Neuronal stem cell (in vitro differentiated cells): ENCODE measurements at regions not wholly inside any gene's neighbourhood (a gene's known extent, or its start where the extent isn't known, plus 50 kb on each side); places are given as distances from the start of the nearest gene placed in this dataset.

Experiments used
- DNase-seq: peaks from one replicate; pipeline ENCODE4 v3.0.0-alpha.2; 2013; ENCODE audit warnings: low spot score
- H2AFZ ChIP-seq: one replicate; pipeline ENCODE4 v1.6.1; 2013; ENCODE audit warnings: mild to moderate bottlenecking, low read length, inconsistent platforms
- H2AK5ac ChIP-seq: 2 replicates; pipeline ENCODE4 v1.6.1; 2013; ENCODE audit warnings: low read depth, mild to moderate bottlenecking, inconsistent platforms, low read length, moderate library complexity, mixed read lengths
- H2BK120ac ChIP-seq: 2 replicates; pipeline ENCODE4 v1.6.1; 2013; ENCODE audit warnings: low read depth, mild to moderate bottlenecking, inconsistent platforms, low read length, moderate library complexity, mixed read lengths
- H2BK12ac ChIP-seq: one replicate; pipeline ENCODE4 v1.6.1; 2013; ENCODE audit warnings: low read length, inconsistent platforms
- H2BK15ac ChIP-seq: 2 replicates; pipeline ENCODE4 v1.6.1; 2013; ENCODE audit warnings: mild to moderate bottlenecking, low read length, inconsistent platforms, mixed read lengths
- H2BK5ac ChIP-seq: one replicate; pipeline ENCODE4 v1.6.1; 2013; ENCODE audit warnings: inconsistent platforms, mild to moderate bottlenecking, low read length, moderate library complexity
- H3K14ac ChIP-seq: one replicate; pipeline ENCODE4 v1.6.1; 2013; ENCODE audit warnings: low read length, inconsistent platforms
- H3K18ac ChIP-seq: 2 replicates; pipeline ENCODE4 v1.6.1; 2013; ENCODE audit warnings: low read length, inconsistent platforms
- H3K23ac ChIP-seq: 2 replicates; pipeline ENCODE4 v1.6.1; 2013; ENCODE audit warnings: low read depth, mild to moderate bottlenecking, mixed read lengths, low read length, inconsistent platforms; ENCODE audit not compliant: poor library complexity
- H3K27ac ChIP-seq: replicated peaks from 3 replicates; pipeline ENCODE4 v1.5.1; 2013; ENCODE audit warnings: low read length, inconsistent platforms
- H3K27me3 ChIP-seq, 3 experiments: 2 replicates each; pipeline ENCODE4 v1.6.1; 2013; ENCODE audit warnings: low read length in 3 of 3, mild to moderate bottlenecking in 2 of 3, inconsistent platforms in 1 of 3, low read depth in 1 of 3, mixed read lengths in 1 of 3, moderate library complexity in 1 of 3; ENCODE audit not compliant: control insufficient read depth in 3 of 3, insufficient read depth in 3 of 3
- H3K36me3 ChIP-seq, 2 donors: replicated peaks in 1 of 2; 2 replicates each; pipeline ENCODE4 v1.6.1; 2013; ENCODE audit warnings: low read length in 2 of 2; ENCODE audit not compliant: control insufficient read depth in 2 of 2, insufficient read depth in 2 of 2
- H3K4ac ChIP-seq: 2 replicates; pipeline ENCODE4 v1.6.1; 2013; ENCODE audit warnings: inconsistent platforms, mild to moderate bottlenecking, low read length, moderate library complexity
- H3K4me1 ChIP-seq, 2 donors: 1 replicate in 1 of 2; 2 replicates in 1 of 2; pipeline ENCODE4 v1.6.1; 2013; ENCODE audit warnings: low read length in 2 of 2, low read depth in 1 of 2; ENCODE audit not compliant: control insufficient read depth in 2 of 2, insufficient read depth in 1 of 2
- H3K4me2 ChIP-seq: one replicate; pipeline ENCODE4 v1.6.1; 2013; ENCODE audit warnings: mild to moderate bottlenecking, low read length, inconsistent platforms; ENCODE audit not compliant: insufficient read depth, poor library complexity, severe bottlenecking
- H3K4me3 ChIP-seq, 2 donors: 2 replicates each; pipeline ENCODE4 v1.5.1; 2013; ENCODE audit warnings: low read length in 2 of 2, mild to moderate bottlenecking in 2 of 2, inconsistent platforms in 1 of 2, moderate library complexity in 1 of 2
- H3K79me1 ChIP-seq: one replicate; pipeline ENCODE4 v1.6.1; 2013; ENCODE audit warnings: low read depth, mild to moderate bottlenecking, inconsistent platforms, low read length, moderate library complexity
- H3K9ac ChIP-seq: one replicate; pipeline ENCODE4 v1.6.1; 2013; ENCODE audit warnings: mild to moderate bottlenecking, low read depth, low read length, inconsistent platforms; ENCODE audit not compliant: poor library complexity
- H3K9me3 ChIP-seq, 2 donors: replicated peaks in 1 of 2; 2 replicates each; pipeline versions ENCODE3 to v1.6.1; 2013; ENCODE audit warnings: low read length in 2 of 2, mild to moderate bottlenecking in 2 of 2, inconsistent platforms in 1 of 2, low read depth in 1 of 2, mixed read lengths in 1 of 2, moderate library complexity in 1 of 2; ENCODE audit not compliant: control insufficient read depth in 2 of 2, insufficient read depth in 1 of 2
- H4K8ac ChIP-seq: one replicate; pipeline ENCODE4 v1.6.1; 2013; ENCODE audit warnings: low read depth, mild to moderate bottlenecking, inconsistent platforms, low read length, moderate library complexity
- H4K91ac ChIP-seq: one replicate; pipeline ENCODE4 v1.6.1; 2013; ENCODE audit warnings: low read length, low read depth, mild to moderate bottlenecking, inconsistent platforms; ENCODE audit not compliant: poor library complexity
- WGBS, 2 donors: extraction: QIAGEN DNeasy Blood & Tissue Kit; methylation state at CpG; one replicate each; pipeline ENCODE4 v1.1.7; 2013; ENCODE audit warnings: missing lambda C conversion rate in 2 of 2, mixed read lengths in 1 of 2; ENCODE audit not compliant: insufficient read length in 2 of 2, insufficient replicate concordance in 1 of 2; ENCODE audit errors: extremely low coverage in 2 of 2; 5-methylcytosine and 5-hydroxymethylcytosine counted together

DNA sequence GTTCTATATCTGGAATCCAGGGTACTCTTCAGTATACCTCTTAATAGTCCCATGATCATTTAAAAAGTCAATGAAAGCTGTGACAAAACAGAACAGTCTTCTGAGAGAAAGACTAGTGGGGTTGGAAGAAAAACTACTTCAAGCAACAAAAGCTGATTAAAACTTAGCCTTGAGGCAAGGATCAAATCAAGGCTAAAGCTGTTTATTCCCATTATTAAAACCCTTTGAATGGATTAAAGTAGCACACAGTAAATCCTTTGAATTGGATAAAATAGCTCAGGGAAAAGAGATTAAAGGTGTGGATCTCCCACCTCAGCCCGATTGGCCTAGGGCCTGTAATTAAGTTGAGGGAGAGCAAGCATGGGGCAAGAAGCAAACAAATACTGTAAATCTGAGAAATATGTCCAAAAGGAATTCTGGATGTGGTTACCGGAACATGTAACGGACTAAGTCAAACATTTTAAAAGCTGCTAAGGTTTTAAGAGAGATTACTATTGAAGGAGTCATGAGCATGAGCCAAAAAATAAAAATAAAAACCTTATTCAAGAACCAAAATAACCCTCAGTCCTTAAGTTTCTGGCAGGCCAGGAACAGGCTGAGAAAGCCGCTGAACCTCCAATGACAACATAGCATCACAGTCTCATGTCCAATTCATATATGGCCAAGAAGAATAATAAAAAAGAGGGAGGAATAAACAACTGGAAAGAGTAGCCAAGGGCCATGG, 257.3 kb upstream of the NEIL3 start:
- H4K91ac ChIP-seq, result no peak overlapping the region
- H3K23ac ChIP-seq, result no peak overlapping the region
- no peak for DNase-seq
- WGBS, 2 donors, result no CpG with 5 or more reads among the region's 4 CpGs
- H3K4me3 ChIP-seq, result no peak overlapping the region
- H2BK15ac ChIP-seq, result no peak overlapping the region
- no peak overlapping the region for H2BK120ac ChIP-seq
- no peak overlapping the region for H2AFZ ChIP-seq
- no peak overlapping the region for H2AK5ac ChIP-seq
- no peaks in the 10 kb centered on the region for H3K9me3 ChIP-seq
- H3K27ac ChIP-seq, result no peak overlapping the region
- no peaks in the 10 kb centered on the region for H3K27me3 ChIP-seq
- H3K79me1 ChIP-seq, result no peaks in the 10 kb centered on the region
- H3K4me2 ChIP-seq, result no peak overlapping the region
- H3K36me3 ChIP-seq, result no peaks in the 10 kb centered on the region
- H4K8ac ChIP-seq, result no peak overlapping the region
- H2BK5ac ChIP-seq, result no peak overlapping the region
- H3K4me1 ChIP-seq, result no peaks in the 10 kb centered on the region
- no peak overlapping the region for H3K4ac ChIP-seq
- H3K9ac ChIP-seq, result no peak overlapping the region
- no peak overlapping the region for H3K18ac ChIP-seq
- no peak overlapping the region for H2BK12ac ChIP-seq
- no peak overlapping the region for H3K14ac ChIP-seq

- no peak overlapping the region for H3K4ac ChIP-seq
- no peaks in the 10 kb centered on the region for H3K79me1 ChIP-seq
- no peak overlapping the region for H2BK15ac ChIP-seq
- H4K91ac ChIP-seq, result no peak overlapping the region
- H3K23ac ChIP-seq, result no peak overlapping the region
- DNase-seq, result no peak
- H3K18ac ChIP-seq, result no peak overlapping the region
- no peak overlapping the region for H2AK5ac ChIP-seq
- no peaks in the 10 kb centered on the region for H3K36me3 ChIP-seq
- no peak overlapping the region for H4K8ac ChIP-seq
- H3K4me2 ChIP-seq, result no peak overlapping the region
- no peak overlapping the region for H2BK12ac ChIP-seq
- no peaks in the 10 kb centered on the region for H3K27me3 ChIP-seq
- H3K9ac ChIP-seq, result no peak overlapping the region
- no peak overlapping the region for H3K4me3 ChIP-seq
- no peak overlapping the region for H2BK120ac ChIP-seq
- H3K4me1 ChIP-seq, result no peaks in the 10 kb centered on the region
- H3K27ac ChIP-seq, result no peak overlapping the region
- H3K14ac ChIP-seq, result no peak overlapping the region
- WGBS, 2 donors, result no CpG with 5 or more reads among the region's 2 CpGs
- H3K9me3 ChIP-seq, result no peaks in the 10 kb centered on the region
- no peak overlapping the region for H2BK5ac ChIP-seq
- no peak overlapping the region for H2AFZ ChIP-seq
Observed at GRCh38 chr4:177057186-177057585, 252.5 kb upstream of the NEIL3 start.

- Histone ChIP-seq H3K27ac (no peak overlapping the region), H2BK5ac (no peak overlapping the region), H2BK15ac (no peak overlapping the region), H2BK120ac (no peak overlapping the region), H3K4ac (no peak overlapping the region), H4K8ac (no peak overlapping the region), H3K9me3 (no peaks in the 10 kb centered on the region), H4K91ac (no peak overlapping the region), H3K4me1 (no peaks in the 10 kb centered on the region), H3K27me3 (no peaks in the 10 kb centered on the region), H2BK12ac (no peak overlapping the region), H3K23ac (no peak overlapping the region), H3K36me3 (no peaks in the 10 kb centered on the region), H3K18ac (no peak overlapping the region), H3K14ac (no peak overlapping the region), H2AK5ac (no peak overlapping the region), H3K9ac (no peak overlapping the region), H3K4me2 (no peak overlapping the region), H3K79me1 (no peaks in the 10 kb centered on the region), H2AFZ (no peak overlapping the region), H3K4me3 (no peak overlapping the region)
- DNase-seq, result no peak
- WGBS, 2 donors, result 100% methylated on average over 1 of the region's 2 CpGs; no CpG with 5 or more reads in 1 of the 2 donors
Observed at GRCh38 chr4:177064116-177064515, 245.6 kb upstream of the NEIL3 start.

- no peaks in the 10 kb centered on the region for H3K27me3 ChIP-seq
- H3K23ac ChIP-seq, result no peak overlapping the region
- no peak overlapping the region for H3K14ac ChIP-seq
- H2BK12ac ChIP-seq, result no peak overlapping the region
- H2BK120ac ChIP-seq, result no peak overlapping the region
- no peak overlapping the region for H2BK15ac ChIP-seq
- DNase-seq, result no peak
- H2BK5ac ChIP-seq, result no peak overlapping the region
- no peak overlapping the region for H2AFZ ChIP-seq
- no peak overlapping the region for H3K4ac ChIP-seq
- H3K36me3 ChIP-seq, result no peaks in the 10 kb centered on the region
- H3K4me1 ChIP-seq, result no peaks in the 10 kb centered on the region
- H4K8ac ChIP-seq, result no peak overlapping the region
- H3K27ac ChIP-seq, result no peak overlapping the region
- no peaks in the 10 kb centered on the region for H3K79me1 ChIP-seq
- H3K9me3 ChIP-seq, result no peaks in the 10 kb centered on the region
- no peak overlapping the region for H4K91ac ChIP-seq
- H3K4me3 ChIP-seq, result no peak overlapping the region
- no CpG with 5 or more reads among the region's 5 CpGs for WGBS, 2 donors
- H3K4me2 ChIP-seq, result no peak overlapping the region
- H3K9ac ChIP-seq, result no peak overlapping the region
- H2AK5ac ChIP-seq, result no peak overlapping the region
- no peak overlapping the region for H3K18ac ChIP-seq
Observed at GRCh38 chr4:177064729-177065394, 244.8 kb upstream of the NEIL3 start.
